H9 (cell line): ENCODE measurements at regions not wholly inside any gene's neighbourhood (a gene's known extent, or its start where the extent isn't known, plus 50 kb on each side); places are given as distances from the start of the nearest gene placed in this dataset.

Experiments
- DNase-seq: peaks from one replicate; pipeline ENCODE4 v3.0.0-alpha.2; 2017
- H2AFZ ChIP-seq: one replicate; pipeline ENCODE4 v1.6.1; 2013; ENCODE audit warnings: mild to moderate bottlenecking, low read length, control low read depth, moderate library complexity
- H2AK5ac ChIP-seq: 2 replicates; pipeline ENCODE4 v1.6.1; 2013; ENCODE audit warnings: low read length, control low read depth, mixed read lengths; ENCODE audit not compliant: insufficient read length
- H2BK120ac ChIP-seq: one replicate; pipeline ENCODE4 v1.6.1; 2013; ENCODE audit warnings: low read depth, mild to moderate bottlenecking, low read length, control low read depth, inconsistent platforms; ENCODE audit not compliant: poor library complexity, severe bottlenecking
- H2BK12ac ChIP-seq: 2 replicates; pipeline ENCODE4 v1.6.1; 2013; ENCODE audit warnings: low read length, control low read depth, mixed read lengths, low read depth; ENCODE audit not compliant: insufficient read length
- H2BK15ac ChIP-seq: 2 replicates; pipeline ENCODE4 v1.6.1; 2013; ENCODE audit warnings: low read depth, low read length, control low read depth
- H2BK20ac ChIP-seq: one replicate; pipeline ENCODE4 v1.6.1; 2013; ENCODE audit warnings: low read depth, mild to moderate bottlenecking, low read length, control low read depth, inconsistent platforms; ENCODE audit not compliant: poor library complexity, severe bottlenecking
- H2BK5ac ChIP-seq: 2 replicates; pipeline ENCODE4 v1.6.1; 2013; ENCODE audit warnings: low read length, control low read depth, mixed read lengths; ENCODE audit not compliant: insufficient read length
- H3K14ac ChIP-seq: 2 replicates; pipeline ENCODE4 v1.6.1; 2013; ENCODE audit warnings: low read length, control low read depth; ENCODE audit not compliant: insufficient read depth
- H3K18ac ChIP-seq: 2 replicates; pipeline ENCODE4 v1.6.1; 2013; ENCODE audit warnings: low read depth, mild to moderate bottlenecking, mixed read lengths, low read length, control low read depth; ENCODE audit not compliant: insufficient read length
- H3K23ac ChIP-seq: 2 replicates; pipeline ENCODE4 v1.6.1; 2013; ENCODE audit warnings: low read length, control low read depth, mixed read lengths, low read depth; ENCODE audit not compliant: insufficient read length
- H3K23me2 ChIP-seq: 2 replicates; pipeline ENCODE4 v1.6.1; 2013; ENCODE audit warnings: low read depth, mild to moderate bottlenecking, mixed read lengths, low read length, control low read depth; ENCODE audit not compliant: insufficient read length, poor library complexity, severe bottlenecking
- H3K27ac ChIP-seq: 2 replicates; pipeline ENCODE4 v1.5.1; 2013; ENCODE audit warnings: low read length, control low read depth, mixed read lengths, low read depth; ENCODE audit not compliant: insufficient read length
- H3K27me3 ChIP-seq: 2 replicates; pipeline ENCODE4 v1.6.1; 2013; ENCODE audit warnings: low read length, control low read depth, inconsistent platforms; ENCODE audit not compliant: insufficient read depth
- H3K4ac ChIP-seq: 2 replicates; pipeline ENCODE4 v1.6.1; 2013; ENCODE audit warnings: low read depth, mild to moderate bottlenecking, control low read depth, inconsistent platforms, low read length, moderate library complexity
- H3K4me1 ChIP-seq: 2 replicates; pipeline ENCODE4 v1.6.1; 2013; ENCODE audit warnings: low read length, control low read depth, inconsistent platforms; ENCODE audit not compliant: insufficient read depth
- H3K4me2 ChIP-seq: 2 replicates; pipeline ENCODE4 v1.6.1; 2013; ENCODE audit warnings: low read length, control low read depth, mixed read lengths; ENCODE audit not compliant: insufficient read length, insufficient read depth
- H3K56ac ChIP-seq: 2 replicates; pipeline ENCODE4 v1.6.1; 2013; ENCODE audit warnings: low read depth, mild to moderate bottlenecking, mixed read lengths, low read length, control low read depth; ENCODE audit not compliant: insufficient read length
- H3K79me1 ChIP-seq: 2 replicates; pipeline ENCODE4 v1.6.1; 2013; ENCODE audit warnings: low read depth, mild to moderate bottlenecking, moderate library complexity, low read length, control low read depth, inconsistent platforms; ENCODE audit not compliant: insufficient read depth, poor library complexity, severe bottlenecking
- H3K79me2 ChIP-seq: 2 replicates; pipeline ENCODE4 v1.6.1; 2013; ENCODE audit warnings: low read length, control low read depth, inconsistent platforms; ENCODE audit not compliant: insufficient read depth
- H3K9ac ChIP-seq: 2 replicates; pipeline ENCODE4 v1.6.1; 2013; ENCODE audit warnings: low read length, control low read depth, mixed read lengths; ENCODE audit not compliant: insufficient read length; ENCODE audit errors: extremely low read depth
- H3K9me3 ChIP-seq: one replicate; pipeline ENCODE4 v1.6.1; 2013; ENCODE audit warnings: low read depth, low read length, inconsistent platforms; ENCODE audit not compliant: control insufficient read depth
- H3T11ph ChIP-seq: one replicate; pipeline ENCODE4 v1.6.1; 2013; ENCODE audit warnings: mild to moderate bottlenecking, low read length, control low read depth, inconsistent platforms
- H4K20me1 ChIP-seq: one replicate; pipeline ENCODE4 v1.6.1; 2013; ENCODE audit not compliant: control insufficient read depth, insufficient read length, insufficient read depth
- H4K5ac ChIP-seq: 2 replicates; pipeline ENCODE4 v1.6.1; 2013; ENCODE audit warnings: low read depth, mild to moderate bottlenecking, mixed read lengths, low read length, control low read depth; ENCODE audit not compliant: insufficient read length
- H4K8ac ChIP-seq: replicated peaks from 2 replicates; pipeline ENCODE4 v1.6.1; 2013; ENCODE audit warnings: low read length, control low read depth, mixed read lengths, low read depth; ENCODE audit not compliant: insufficient read length
- H4K91ac ChIP-seq: 2 replicates; pipeline ENCODE4 v1.6.1; 2013; ENCODE audit warnings: low read depth, mild to moderate bottlenecking, moderate library complexity, mixed read lengths, low read length, control low read depth; ENCODE audit not compliant: insufficient read length
- H3K27ac Mint-ChIP-seq, 3 experiments: 2 replicates in 2 of 3; 3 replicates in 1 of 3; pipeline ENCODE4 v1.8.0; 2020 to 2021; ENCODE audit warnings: mixed read lengths in 3 of 3, mild to moderate bottlenecking in 1 of 3, moderate library complexity in 1 of 3
- H3K27me3 Mint-ChIP-seq: 2 replicates; pipeline ENCODE4 v1.8.0; 2021; ENCODE audit warnings: low read depth, mild to moderate bottlenecking, moderate library complexity, mixed read lengths
- H3K36me3 Mint-ChIP-seq, 3 experiments: 2 replicates in 2 of 3; 3 replicates in 1 of 3; pipeline ENCODE4 v1.8.0; 2020 to 2021; ENCODE audit warnings: low read depth in 3 of 3, mixed read lengths in 3 of 3; ENCODE audit not compliant: insufficient read depth in 1 of 3
- H3K4me1 Mint-ChIP-seq, 2 experiments: 2 replicates each; pipeline ENCODE4 v1.8.0; 2020; ENCODE audit warnings: mixed read lengths in 2 of 2
- H3K4me3 Mint-ChIP-seq, 2 experiments: 2 replicates in 1 of 2; 3 replicates in 1 of 2; pipeline ENCODE4 v1.8.0; 2020 to 2021; ENCODE audit warnings: mild to moderate bottlenecking in 2 of 2, mixed read lengths in 2 of 2, moderate library complexity in 1 of 2
- H3K9me3 Mint-ChIP-seq, 2 experiments: 2 replicates in 1 of 2; 3 replicates in 1 of 2; pipeline ENCODE4 v1.8.0; 2020; ENCODE audit warnings: mild to moderate bottlenecking in 2 of 2, mixed read lengths in 2 of 2, moderate library complexity in 1 of 2
- CTCF ChIP-seq: fragments of 200-600 bp; sonication (generic); conservative IDR thresholded peaks from 3 replicates; pipeline ENCODE4 v1.8.0; 2021; ENCODE audit warnings: antibody characterized with exemption, mild to moderate bottlenecking
- WGBS: extraction: QIAGEN DNeasy Blood & Tissue Kit; methylation state at CpG from one replicate; pipeline ENCODE4 v1.1.7; 2013; ENCODE audit warnings: missing lambda C conversion rate, low lambda C conversion rate, mixed read lengths; ENCODE audit not compliant: insufficient read length; ENCODE audit errors: extremely low coverage; 5-methylcytosine and 5-hydroxymethylcytosine counted together

GRCh38 chr1:195141294-195141693 is 1466.9 kb downstream of the KCNT2 start:
- H2AK5ac ChIP-seq, result no peak overlapping the region
- H2BK120ac ChIP-seq, result no peak overlapping the region
- H3K4ac ChIP-seq, result no peak overlapping the region
- no peak overlapping the region for H2BK5ac ChIP-seq
- no peaks in the 10 kb centered on the region for H3K27me3 ChIP-seq
- no peaks in the 10 kb centered on the region for H3K79me1 ChIP-seq
- no peak overlapping the region for H3K18ac ChIP-seq
- no peak overlapping the region for H3K9ac ChIP-seq
- H3K23ac ChIP-seq, result no peak overlapping the region
- Mint-ChIP-seq H3K27me3 (no peaks in the 10 kb centered on the region; the same call in 1 of the 2 replicates), H3K9me3 (peaks cover 27% of the 10 kb centered on the region in 2 experiments), H3K4me3 (no peak overlapping the region), H3K4me1 (0 out of 4 replicates have a peak, but pooled peaks cover 0 to 3% of the 10 kb centered on the region in 2 experiments), H3K36me3 (peaks cover 5 to 15% (median 8%) of the 10 kb centered on the region in 3 experiments; a peak in 5 of 7 replicates), H3K27ac (no peak overlapping the region)
- no peak overlapping the region for H2BK20ac ChIP-seq
- DNase-seq, result no peak
- H3T11ph ChIP-seq, result no peak overlapping the region
- H4K20me1 ChIP-seq, result no peaks in the 10 kb centered on the region
- H4K91ac ChIP-seq, result no peak overlapping the region
- WGBS, result no CpG with 5 or more reads among the region's 2 CpGs
- no peak overlapping the region for H4K8ac ChIP-seq
- no peak overlapping the region for H3K56ac ChIP-seq
- H3K14ac ChIP-seq, result no peak overlapping the region
- no peak overlapping the region for H3K27ac ChIP-seq
- TF ChIP-seq CTCF, result no peak
- no peaks in the 10 kb centered on the region for H3K23me2 ChIP-seq
- no peak overlapping the region for H3K4me2 ChIP-seq
- H3K9me3 ChIP-seq, result no peaks in the 10 kb centered on the region
- H3K79me2 ChIP-seq, result no peaks in the 10 kb centered on the region
- H3K4me1 ChIP-seq, result no peaks in the 10 kb centered on the region
- H4K5ac ChIP-seq, result no peak overlapping the region
- H2BK15ac ChIP-seq, result no peak overlapping the region
- H2BK12ac ChIP-seq, result no peak overlapping the region
- no peak overlapping the region for H2AFZ ChIP-seq
